HepG2 (cell line): ENCODE measurements at regions not wholly inside any gene's neighbourhood (a gene's known extent, or its start where the extent isn't known, plus 50 kb on each side); places are given as distances from the start of the nearest gene placed in this dataset.

Source experiments
- ATAC-seq: fragments of 200-7000 bp; cut with Tn5 transposase; 3 replicates; pipeline ENCODE4 v1.9.1; 2020; ENCODE audit warnings: mild to moderate bottlenecking, moderate library complexity
- BruUV-seq: library from RNA; stranded (reverse); fragments of 400-500 nt; replicated peaks from 2 replicates; lab custom pipeline; 2021; lab: Mats Ljungman, UMichigan
- CTCF ChIA-PET: fragments of 300-600 bp; formaldehyde crosslinking; extraction: SDS; loops from one replicate; lab custom pipeline; 2021; ENCODE audit warnings: low total read pairs, inconsistent platforms, low intra/inter-chr PET ratio; lab: Yijun Ruan, JAX
- POLR2A ChIA-PET: fragments of 350-600 bp; sonication (Branson Sonifier 250); formaldehyde crosslinking; loops from one replicate; lab custom pipeline; 2020; ENCODE audit warnings: antibody characterized with exemption, inconsistent platforms; lab: Yijun Ruan, JAX
- DNase-seq: peaks from one replicate; pipeline ENCODE4 v3.0.0-alpha.2; 2015; ENCODE audit warnings: low spot score
- FAIRE-seq: peaks from 3 replicates; lab custom pipeline; 2011; peaks lifted over from hg19 to GRCh38; lab: Jason Lieb, UNC
- H2AFZ ChIP-seq: one replicate; pipeline ENCODE4 v1.6.1; 2011; ENCODE audit warnings: low read length, inconsistent platforms
- H3K27ac ChIP-seq: fragments of 300-600 bp; 3 replicates; pipeline ENCODE4 v1.8.0; 2011; ENCODE audit warnings: mixed run types, mild to moderate bottlenecking, mixed read lengths, low read length, inconsistent platforms; ENCODE audit not compliant: insufficient read depth; ENCODE audit errors: extremely low read length
- H3K27me3 ChIP-seq, 2 experiments: fragments of 200-600 bp in 1 of 2; 2 replicates in 1 of 2; 3 replicates in 1 of 2; pipeline versions ENCODE4 v1.6.0 to v1.8.0; 2011; ENCODE audit warnings: low read length in 2 of 2, mild to moderate bottlenecking in 2 of 2, moderate library complexity in 2 of 2, inconsistent platforms in 1 of 2; ENCODE audit not compliant: insufficient read depth in 2 of 2, control insufficient read depth in 1 of 2
- H3K36me3 ChIP-seq, 2 experiments: fragments of 200-600 bp in 1 of 2; replicated peaks in 1 of 2; 2 replicates in 1 of 2; 3 replicates in 1 of 2; pipeline versions ENCODE4 v1.5.1 to v1.8.0; 2011; ENCODE audit warnings: low read length in 2 of 2, inconsistent platforms in 1 of 2; ENCODE audit not compliant: insufficient read depth in 2 of 2, control insufficient read depth in 1 of 2
- H3K4me1 ChIP-seq: 2 replicates; pipeline ENCODE4 v1.5.1; 2012; ENCODE audit warnings: low read length, inconsistent platforms; ENCODE audit not compliant: insufficient read depth
- H3K4me2 ChIP-seq: 2 replicates; pipeline ENCODE4 v1.6.0; 2011; ENCODE audit warnings: low read depth, low read length, inconsistent platforms
- H3K4me3 ChIP-seq, 3 experiments: fragments of 200-600 bp in 1 of 3; sonication (generic), shearing (Covaris generic) in 1 of 3; replicated peaks in 1 of 3; 2 replicates each; pipeline ENCODE4 v1.5.1; 2011 to 2016; ENCODE audit warnings: low read length in 3 of 3, inconsistent platforms in 2 of 3, low read depth in 2 of 3, mild to moderate bottlenecking in 2 of 3, control low read depth in 1 of 3, mixed read lengths in 1 of 3; ENCODE audit not compliant: insufficient read depth in 1 of 3
- H3K79me2 ChIP-seq: one replicate; pipeline ENCODE4 v1.6.1; 2011; ENCODE audit warnings: low read length, inconsistent platforms; ENCODE audit not compliant: insufficient read depth
- H3K9ac ChIP-seq: 2 replicates; pipeline ENCODE4 v1.6.0; 2011; ENCODE audit warnings: mild to moderate bottlenecking, low read depth, low read length, inconsistent platforms; ENCODE audit not compliant: insufficient read depth
- H3K9me3 ChIP-seq: 2 replicates; pipeline ENCODE4 v1.5.1; 2012; ENCODE audit warnings: mild to moderate bottlenecking, low read length
- H4K20me1 ChIP-seq: 2 replicates; pipeline ENCODE4 v1.6.0; 2011; ENCODE audit warnings: inconsistent platforms, mild to moderate bottlenecking, low read length, moderate library complexity; ENCODE audit not compliant: insufficient read depth
- E2F1 ChIP-seq: sonication (generic); formaldehyde crosslinking; IDR thresholded peaks from 2 replicates; pipeline ENCODE4 v1.5.0; 2020; ENCODE audit warnings: missing genetic modification reagents
- MXD4 ChIP-seq: IDR thresholded peaks from 2 replicates; pipeline ENCODE4 v1.6.1; 2016; ENCODE audit warnings: mild to moderate bottlenecking, missing biosample characterization, missing genetic modification reagents
- SMARCE1 ChIP-seq: fragments of 450-650 bp; IDR thresholded peaks from 2 replicates; pipeline ENCODE4 v1.6.1; 2017; ENCODE audit warnings: borderline replicate concordance
- YEATS2 ChIP-seq: sonication (generic); formaldehyde crosslinking; IDR thresholded peaks from 2 replicates; pipeline ENCODE4 v1.4.0; 2020; ENCODE audit warnings: missing genetic modification reagents, borderline replicate concordance
- ZNF296 ChIP-seq: sonication (generic); formaldehyde crosslinking; conservative IDR thresholded peaks from 2 replicates; pipeline ENCODE4 v1.5.0; 2020; ENCODE audit warnings: mild to moderate bottlenecking, missing genetic modification reagents
- WGBS: methylation state at CpG from one replicate; pipeline ENCODE4 v1.1.6; 2017; ENCODE audit warnings: low lambda C conversion rate; 5-methylcytosine and 5-hydroxymethylcytosine counted together
- in situ Hi-C: cut with HindIII; loops from 2 replicates; pipeline ENCODE4 v1.10.0; 2017; ENCODE audit warnings: low pct_unique_long_range_greater_than_20kb; ENCODE audit not compliant: extremely low pct_ligation_motif_present
- intact Hi-C: fragments of 100-400 bp; cut with micrococcal nuclease; formaldehyde crosslinking; loops from one replicate; pipeline ENCODE4 v1.10.0; 2022; ENCODE audit not compliant: unreplicated experiment
- TF ChIP-seq, protein P1 (sequence below), 2 experiments: sonication (generic) in 1 of 2; formaldehyde crosslinking in 1 of 2; IDR thresholded peaks; 2 replicates each; pipeline versions ENCODE4 v1.5.1 to v1.6.1; 2011 to 2020; ENCODE audit warnings: borderline replicate concordance in 1 of 2, low read depth in 1 of 2, low read length in 1 of 2, mild to moderate bottlenecking in 1 of 2, missing genetic modification reagents in 1 of 2, moderate library complexity in 1 of 2

DNA sequence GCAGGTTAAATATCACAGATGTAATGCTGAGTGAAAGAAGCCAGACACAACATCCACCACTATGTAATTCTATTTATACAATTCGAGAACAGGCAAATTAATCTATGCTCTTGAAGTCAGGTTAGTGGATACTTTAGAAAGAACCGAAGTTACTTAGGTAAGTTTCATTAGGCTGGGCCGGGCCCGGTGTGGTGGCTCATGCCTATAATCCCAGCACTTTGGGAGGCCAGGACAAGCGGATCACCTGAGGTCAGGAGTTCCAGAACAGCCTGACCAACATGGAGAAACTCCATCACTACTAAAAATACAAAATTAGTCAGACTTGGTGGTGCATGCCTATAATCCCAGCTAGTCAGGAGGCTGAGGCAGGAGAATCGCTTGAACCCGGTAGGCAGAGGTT lies 1105.7 kb downstream of the NSUN3 start:
- Histone ChIP-seq H3K27me3 (no peaks in the 10 kb centered on the region), H3K36me3 (no peaks in the 10 kb centered on the region), H3K79me2 (no peaks in the 10 kb centered on the region), H3K9me3 (no peaks in the 10 kb centered on the region), H4K20me1 (no peaks in the 10 kb centered on the region), H3K9ac (no peak overlapping the region), H2AFZ (no peak overlapping the region), H3K4me3 (no peak overlapping the region)
- in situ Hi-C loops, result no loop called here
- intact Hi-C loops, result no loop called here
- CTCF ChIA-PET, result no interaction called here
- no TSS peak for BruUV-seq
- no peak for FAIRE-seq
- POLR2A ChIA-PET, result no interaction called here
- WGBS, result 24% methylated on average over 6 of the region's 7 CpGs
- TF ChIP-seq, protein P1, sequence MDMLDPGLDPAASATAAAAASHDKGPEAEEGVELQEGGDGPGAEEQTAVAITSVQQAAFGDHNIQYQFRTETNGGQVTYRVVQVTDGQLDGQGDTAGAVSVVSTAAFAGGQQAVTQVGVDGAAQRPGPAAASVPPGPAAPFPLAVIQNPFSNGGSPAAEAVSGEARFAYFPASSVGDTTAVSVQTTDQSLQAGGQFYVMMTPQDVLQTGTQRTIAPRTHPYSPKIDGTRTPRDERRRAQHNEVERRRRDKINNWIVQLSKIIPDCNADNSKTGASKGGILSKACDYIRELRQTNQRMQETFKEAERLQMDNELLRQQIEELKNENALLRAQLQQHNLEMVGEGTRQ (IDR thresholded peaks at IDR 0.05; ENCODE audit: low read depth, low read length), result no peak
- TF ChIP-seq, protein P1 (CRISPR knock-in tag; IDR thresholded peaks at IDR 0.05; ENCODE audit: borderline replicate concordance), result no peak
- no peak for TF ChIP-seq SMARCE1
- no peak for TF ChIP-seq ZNF296
- TF ChIP-seq YEATS2, result no peak
- no peak for TF ChIP-seq MXD4 (CRISPR knock-in tag)
- no peak for TF ChIP-seq E2F1 (CRISPR knock-in tag)
- TF ChIP-seq, all 625 proteins: peak for 0
- H3K4me2 ChIP-seq, result no peak overlapping the region
- DNase-seq, result no peak
- no peak overlapping the region for H3K27ac ChIP-seq
- ATAC-seq, result no peak
- H3K4me1 ChIP-seq, result no peaks in the 10 kb centered on the region
